ENCODE measurements at regions not wholly inside any gene's neighbourhood (a gene's known extent, or its start where the extent isn't known, plus 50 kb on each side); places are given as distances from the start of the nearest gene placed in this dataset.
"Not testable (repeated sequence)": the region's sequence is repeated elsewhere in the genome, so short reads cannot be mapped to it uniquely, and the experiment has no call there.

- not testable (repeated sequence) for DNase-seq (ENCODE audit: low spot score)
Observed at GRCh38 chr11:135011313-135011712, 599.3 kb upstream of the B3GAT1 start.

- no peak for DNase-seq (ENCODE audit: low spot score)
Observed at GRCh38 chr11:135009125-135009524, 597.1 kb upstream of the B3GAT1 start.

- DNase-seq (ENCODE audit: low spot score) = no peak
Observed at GRCh38 chr11:135008412-135008811, 596.4 kb upstream of the B3GAT1 start.

- DNase-seq (ENCODE audit: low spot score) = peak; percentile 51
Observed at GRCh38 chr11:135008001-135008405, 596.0 kb upstream of the B3GAT1 start.

- DNase-seq (ENCODE audit: low spot score) = peak; percentile 85
Observed at GRCh38 chr11:135006800-135007199, 594.8 kb upstream of the B3GAT1 start.

GRCh38 chr11:135004495-135004894 is 592.5 kb upstream of the B3GAT1 start:
- DNase-seq (ENCODE audit: low spot score) = no peak

GRCh38 chr11:135002236-135002635 is 590.2 kb upstream of the B3GAT1 start:
- no peak for DNase-seq (ENCODE audit: low spot score)

GRCh38 chr11:135001581-135001980 is 589.5 kb upstream of the B3GAT1 start:
- DNase-seq (ENCODE audit: low spot score) = no peak

GRCh38 chr11:135001065-135001464 is 589.0 kb upstream of the B3GAT1 start:
- DNase-seq (ENCODE audit: low spot score) = not testable (repeated sequence)

GRCh38 chr11:134999590-134999989 is 587.5 kb upstream of the B3GAT1 start:
- no peak for DNase-seq (ENCODE audit: low spot score)

GRCh38 chr11:134997652-134998320 is 585.7 kb upstream of the B3GAT1 start:
- no peak for DNase-seq (ENCODE audit: low spot score)

GRCh38 chr11:134995741-134996140 is 583.7 kb upstream of the B3GAT1 start:
- peak; percentile 33 for DNase-seq (ENCODE audit: low spot score)

- no peak for DNase-seq (ENCODE audit: low spot score)
Observed at GRCh38 chr11:134994431-134994830, 582.4 kb upstream of the B3GAT1 start.

GRCh38 chr11:134993691-134994243 is 581.7 kb upstream of the B3GAT1 start:
- no peak for DNase-seq (ENCODE audit: low spot score)

GRCh38 chr11:134992981-134993380 is 580.9 kb upstream of the B3GAT1 start:
- no peak for DNase-seq (ENCODE audit: low spot score)

GRCh38 chr11:134988495-134988894 is 576.5 kb upstream of the B3GAT1 start:
- peak; percentile 69 for DNase-seq (ENCODE audit: low spot score)

GRCh38 chr11:134987822-134988221 is 575.8 kb upstream of the B3GAT1 start:
- no peak for DNase-seq (ENCODE audit: low spot score)

- no peak for DNase-seq (ENCODE audit: low spot score)
Observed at GRCh38 chr11:134987223-134987768, 575.3 kb upstream of the B3GAT1 start.

GRCh38 chr11:134984421-134984820 is 572.4 kb upstream of the B3GAT1 start:
- no peak for DNase-seq (ENCODE audit: low spot score)

- not testable (repeated sequence) for DNase-seq (ENCODE audit: low spot score)
Observed at GRCh38 chr11:134982432-134982831, 570.4 kb upstream of the B3GAT1 start.

GRCh38 chr11:134981835-134982234 is 569.8 kb upstream of the B3GAT1 start:
- no peak for DNase-seq (ENCODE audit: low spot score)

- DNase-seq (ENCODE audit: low spot score) = peak; percentile 20
Observed at GRCh38 chr11:134980819-134981710, 569.0 kb upstream of the B3GAT1 start.

GRCh38 chr11:134979089-134979457 is 567.0 kb upstream of the B3GAT1 start:
- not testable (repeated sequence) for DNase-seq (ENCODE audit: low spot score)
